ENCODE measurements at regions not wholly inside any gene's neighbourhood (a gene's known extent, or its start where the extent isn't known, plus 50 kb on each side); places are given as distances from the start of the nearest gene placed in this dataset.
A peak's percentile ranks its signal among the peaks of the same experiment; 100 is the strongest.

DNA sequence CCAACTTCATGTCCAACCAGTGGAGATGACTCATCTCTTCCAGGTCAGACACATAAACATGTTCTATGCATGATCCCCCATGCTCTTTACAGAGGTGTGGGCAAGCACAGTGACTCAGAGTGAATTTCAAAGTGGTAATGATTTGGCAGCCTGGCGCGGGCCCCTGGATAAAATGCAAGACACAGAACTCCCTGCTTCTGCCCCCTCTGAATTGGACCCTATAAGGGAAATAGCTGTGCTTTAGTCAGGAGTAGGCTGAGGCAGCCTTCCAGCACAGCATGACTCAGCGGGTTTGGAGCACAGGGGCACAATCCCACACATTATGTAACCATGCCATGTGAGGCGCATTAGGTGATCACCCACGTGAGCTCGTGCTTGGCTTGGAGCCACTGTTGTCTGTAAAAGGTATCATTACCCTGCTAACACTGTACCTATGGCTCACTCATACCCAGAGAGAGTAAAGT is 127.4 kb downstream of the C6orf118 start:
- TF ChIP-seq, protein P1, sequence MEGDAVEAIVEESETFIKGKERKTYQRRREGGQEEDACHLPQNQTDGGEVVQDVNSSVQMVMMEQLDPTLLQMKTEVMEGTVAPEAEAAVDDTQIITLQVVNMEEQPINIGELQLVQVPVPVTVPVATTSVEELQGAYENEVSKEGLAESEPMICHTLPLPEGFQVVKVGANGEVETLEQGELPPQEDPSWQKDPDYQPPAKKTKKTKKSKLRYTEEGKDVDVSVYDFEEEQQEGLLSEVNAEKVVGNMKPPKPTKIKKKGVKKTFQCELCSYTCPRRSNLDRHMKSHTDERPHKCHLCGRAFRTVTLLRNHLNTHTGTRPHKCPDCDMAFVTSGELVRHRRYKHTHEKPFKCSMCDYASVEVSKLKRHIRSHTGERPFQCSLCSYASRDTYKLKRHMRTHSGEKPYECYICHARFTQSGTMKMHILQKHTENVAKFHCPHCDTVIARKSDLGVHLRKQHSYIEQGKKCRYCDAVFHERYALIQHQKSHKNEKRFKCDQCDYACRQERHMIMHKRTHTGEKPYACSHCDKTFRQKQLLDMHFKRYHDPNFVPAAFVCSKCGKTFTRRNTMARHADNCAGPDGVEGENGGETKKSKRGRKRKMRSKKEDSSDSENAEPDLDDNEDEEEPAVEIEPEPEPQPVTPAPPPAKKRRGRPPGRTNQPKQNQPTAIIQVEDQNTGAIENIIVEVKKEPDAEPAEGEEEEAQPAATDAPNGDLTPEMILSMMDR (IDR thresholded peaks at IDR 0.05; ENCODE audit: control insufficient read depth, insufficient read depth, low read depth, low read length, missing control alignments): no peak
- DNase-seq (ENCODE audit: low read depth): peak; percentile 75
- H3K4me3 ChIP-seq (ENCODE audit: control insufficient read depth, low read depth, low read length): no peak overlapping the region

DNA sequence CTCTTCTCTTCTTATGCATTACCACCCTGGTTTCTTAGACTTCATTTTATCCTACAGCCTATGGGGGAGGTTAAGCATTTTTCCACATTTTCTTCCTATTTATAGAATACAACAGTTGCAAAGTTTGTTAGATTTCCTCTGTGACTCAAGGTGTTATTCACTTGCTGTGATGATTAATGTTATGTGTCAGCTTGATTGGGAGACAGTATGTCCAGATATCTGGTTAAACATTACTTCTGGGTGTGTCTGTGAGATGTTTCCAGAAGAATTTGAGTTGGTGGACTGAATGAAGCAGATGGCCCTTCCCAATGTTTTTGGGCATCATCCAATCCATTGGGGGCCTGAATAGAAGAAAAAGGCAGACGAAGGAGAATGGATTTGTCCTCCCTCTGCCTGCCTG is 131.3 kb downstream of the C6orf118 start:
- DNase-seq (ENCODE audit: low read depth): peak; percentile 24
- TF ChIP-seq, protein P1 (IDR thresholded peaks at IDR 0.05; ENCODE audit: control insufficient read depth, insufficient read depth, low read depth, low read length, missing control alignments): no peak
- H3K4me3 ChIP-seq (ENCODE audit: control insufficient read depth, low read depth, low read length): no peak overlapping the region

DNA sequence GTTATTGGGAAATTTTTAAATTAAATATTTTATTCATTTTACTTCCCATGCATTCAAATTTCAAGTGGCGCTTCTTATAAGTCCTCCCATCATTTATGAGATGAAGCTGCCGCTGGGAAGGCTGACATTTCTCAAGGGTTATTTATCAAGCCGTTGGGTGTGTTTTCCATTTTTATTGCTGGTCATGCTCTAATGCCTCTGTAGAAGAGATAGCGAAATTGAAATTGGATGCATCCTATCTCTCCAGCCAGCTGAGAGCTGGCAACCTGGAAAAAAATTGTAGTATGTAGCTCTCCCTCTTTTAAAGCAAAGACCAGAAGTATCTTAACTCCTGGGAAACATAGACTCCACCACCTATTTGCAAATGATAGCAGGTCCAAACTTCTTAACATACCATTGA is 135.9 kb downstream of the C6orf118 start:
- TF ChIP-seq, protein P1 (IDR thresholded peaks at IDR 0.05; ENCODE audit: control insufficient read depth, insufficient read depth, low read depth, low read length, missing control alignments): no peak
- no peak for DNase-seq (ENCODE audit: low read depth)
- no peak overlapping the region for H3K4me3 ChIP-seq (ENCODE audit: control insufficient read depth, low read depth, low read length)

DNA sequence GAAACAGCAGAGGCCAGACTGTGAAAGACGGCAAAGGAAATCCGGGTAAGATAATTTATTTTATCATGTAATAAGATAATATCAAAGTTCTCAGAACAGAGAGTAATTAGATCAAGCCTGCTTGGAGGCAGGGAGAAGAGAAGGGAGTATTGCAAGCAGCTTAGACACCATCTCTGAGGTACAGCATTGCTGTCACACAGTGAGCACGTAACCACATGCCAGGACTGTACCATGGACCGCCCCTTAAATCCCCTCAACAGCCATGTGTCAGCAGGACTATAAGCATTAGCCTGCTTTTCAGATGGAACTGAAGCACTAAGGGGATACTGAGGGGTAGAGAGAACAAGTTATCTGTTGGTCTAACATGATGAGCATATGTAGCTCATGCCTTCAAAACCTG is 141.5 kb downstream of the C6orf118 start:
- H3K4me3 ChIP-seq (ENCODE audit: control insufficient read depth, low read depth, low read length): no peak overlapping the region
- TF ChIP-seq, protein P1 (IDR thresholded peaks at IDR 0.05; ENCODE audit: control insufficient read depth, insufficient read depth, low read depth, low read length, missing control alignments): no peak
- DNase-seq (ENCODE audit: low read depth): no peak

DNA sequence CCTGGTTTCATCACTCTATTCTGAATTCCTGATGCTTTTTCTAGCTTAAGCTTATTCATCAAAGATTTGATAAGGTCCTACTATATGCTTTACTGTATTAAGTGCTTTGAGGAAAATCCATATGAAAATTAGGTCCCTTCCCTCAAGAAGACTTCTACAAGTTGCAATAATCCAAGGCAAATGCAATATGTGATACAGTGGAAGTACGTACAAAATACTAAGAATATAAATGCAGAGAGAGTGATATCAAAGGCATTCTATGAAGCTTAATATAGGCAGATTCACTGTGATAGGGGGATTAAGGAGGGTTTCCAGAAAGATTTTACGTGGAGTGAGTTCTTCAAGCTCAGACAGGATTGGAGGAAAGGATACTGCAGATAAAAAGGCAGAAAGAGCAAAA is 142.1 kb downstream of the C6orf118 start:
- TF ChIP-seq, protein P1 (IDR thresholded peaks at IDR 0.05; ENCODE audit: control insufficient read depth, insufficient read depth, low read depth, low read length, missing control alignments): no peak
- no peak overlapping the region for H3K4me3 ChIP-seq (ENCODE audit: control insufficient read depth, low read depth, low read length)
- no peak for DNase-seq (ENCODE audit: low read depth)

DNA sequence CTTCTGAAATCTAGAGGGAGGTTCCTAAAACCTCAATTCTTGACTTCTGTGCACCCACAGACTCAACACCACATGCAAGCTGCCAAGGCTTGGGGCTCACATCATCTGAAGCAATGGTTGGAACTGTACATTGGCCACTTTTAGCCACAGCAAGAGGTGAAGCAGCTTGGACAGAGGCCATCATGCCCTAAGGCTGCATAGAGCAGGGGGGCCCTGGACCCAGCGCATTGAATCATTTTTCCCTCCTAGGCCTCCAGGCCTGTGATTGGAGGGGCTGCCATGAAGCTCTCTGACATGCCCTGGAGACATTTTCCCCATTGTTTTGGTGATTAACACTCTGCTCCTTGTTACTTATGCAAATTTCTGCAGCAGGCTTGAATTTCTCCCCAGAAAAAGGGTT is 145.9 kb downstream of the C6orf118 start:
- DNase-seq (ENCODE audit: low read depth): no peak
- H3K4me3 ChIP-seq (ENCODE audit: control insufficient read depth, low read depth, low read length): no peak overlapping the region
- TF ChIP-seq, protein P1 (IDR thresholded peaks at IDR 0.05; ENCODE audit: control insufficient read depth, insufficient read depth, low read depth, low read length, missing control alignments): no peak

DNA sequence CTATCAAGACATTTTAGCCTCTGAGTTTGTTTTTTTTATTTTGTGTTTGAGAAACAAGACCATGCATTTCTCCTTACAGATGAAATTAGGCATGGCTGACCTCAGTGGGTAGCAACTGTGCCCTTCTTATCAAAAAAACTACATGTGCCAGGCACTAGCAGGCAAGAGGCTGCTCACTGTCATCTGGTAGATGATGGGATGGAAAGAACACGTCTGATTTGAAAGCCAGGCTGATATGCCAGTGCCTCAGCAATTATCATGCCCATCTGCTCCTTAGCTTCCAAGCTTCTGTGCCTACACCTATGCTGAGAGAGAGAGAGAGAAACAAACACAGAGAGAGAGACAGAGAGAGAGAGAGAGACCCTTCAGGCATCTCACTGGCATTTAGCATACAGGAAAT is 149.9 kb downstream of the C6orf118 start:
- TF ChIP-seq, protein P1 (IDR thresholded peaks at IDR 0.05; ENCODE audit: control insufficient read depth, insufficient read depth, low read depth, low read length, missing control alignments): no peak
- no peak overlapping the region for H3K4me3 ChIP-seq (ENCODE audit: control insufficient read depth, low read depth, low read length)
- no peak for DNase-seq (ENCODE audit: low read depth)

All from AG09309 (cell line).